Right lobe of liver (tissue), 4 donors: ENCODE measurements at regions not wholly inside any gene's neighbourhood (a gene's known extent, or its start where the extent isn't known, plus 50 kb on each side); places are given as distances from the start of the nearest gene placed in this dataset.

ENCODE experiments used
- POLR2A ChIP-seq: fragments of 450-650 bp; IDR thresholded peaks from one replicate; pipeline ENCODE4 v1.6.1; 2017; ENCODE audit warnings: antibody characterized with exemption, mild to moderate bottlenecking
- TF ChIP-seq, protein P1 (sequence below), 4 donors: fragments of 200-600 bp in 3 of 4; fragments of 450-650 bp in 1 of 4; IDR thresholded peaks; one replicate each; pipeline versions ENCODE4 v1.5.1 to v1.8.0; 2016 to 2022; ENCODE audit warnings: antibody characterized with exemption in 4 of 4, mild to moderate bottlenecking in 2 of 4
- donor health status: DM: no; HTN: no; CAD: no.
- donor health status: DM: no; HTN: no; CAD: no.
- donor health status: DM: no; HTN: yes; CAD: no.

DNA sequence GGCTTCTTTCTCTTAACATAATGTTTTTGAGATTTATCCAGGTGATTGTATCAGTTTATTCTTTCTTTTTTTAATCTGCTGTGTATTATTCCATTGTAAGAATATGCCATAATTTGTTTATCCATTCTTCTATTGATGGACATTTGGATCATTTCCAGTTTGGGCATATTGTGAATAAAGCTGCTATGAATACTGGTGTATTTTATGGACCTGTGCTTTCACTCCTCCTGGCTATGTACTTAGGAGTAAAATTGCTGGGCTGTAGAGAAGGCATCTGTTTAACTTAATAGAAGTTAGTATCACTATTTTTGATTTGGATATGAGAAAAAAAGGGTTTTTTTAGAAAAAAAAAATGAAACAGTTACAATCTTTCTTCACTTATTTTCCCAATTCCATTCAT, 50.0 kb upstream of the FAM9C start:
- TF ChIP-seq POLR2A = no peak
- TF ChIP-seq, protein P1, sequence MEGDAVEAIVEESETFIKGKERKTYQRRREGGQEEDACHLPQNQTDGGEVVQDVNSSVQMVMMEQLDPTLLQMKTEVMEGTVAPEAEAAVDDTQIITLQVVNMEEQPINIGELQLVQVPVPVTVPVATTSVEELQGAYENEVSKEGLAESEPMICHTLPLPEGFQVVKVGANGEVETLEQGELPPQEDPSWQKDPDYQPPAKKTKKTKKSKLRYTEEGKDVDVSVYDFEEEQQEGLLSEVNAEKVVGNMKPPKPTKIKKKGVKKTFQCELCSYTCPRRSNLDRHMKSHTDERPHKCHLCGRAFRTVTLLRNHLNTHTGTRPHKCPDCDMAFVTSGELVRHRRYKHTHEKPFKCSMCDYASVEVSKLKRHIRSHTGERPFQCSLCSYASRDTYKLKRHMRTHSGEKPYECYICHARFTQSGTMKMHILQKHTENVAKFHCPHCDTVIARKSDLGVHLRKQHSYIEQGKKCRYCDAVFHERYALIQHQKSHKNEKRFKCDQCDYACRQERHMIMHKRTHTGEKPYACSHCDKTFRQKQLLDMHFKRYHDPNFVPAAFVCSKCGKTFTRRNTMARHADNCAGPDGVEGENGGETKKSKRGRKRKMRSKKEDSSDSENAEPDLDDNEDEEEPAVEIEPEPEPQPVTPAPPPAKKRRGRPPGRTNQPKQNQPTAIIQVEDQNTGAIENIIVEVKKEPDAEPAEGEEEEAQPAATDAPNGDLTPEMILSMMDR (IDR thresholded peaks at IDR 0.05) = no peak
